Fibroblast of skin of left biceps (primary cell): ENCODE measurements at regions not wholly inside any gene's neighbourhood (a gene's known extent, or its start where the extent isn't known, plus 50 kb on each side); places are given as distances from the start of the nearest gene placed in this dataset.

ENCODE experiments used
- DNase-seq, 2 experiments: peaks; one replicate each; pipeline ENCODE4 v3.0.0-alpha.2; 2013; ENCODE audit warnings: low read depth in 2 of 2

GRCh38 chr4:61094854-61095598, 105.1 kb upstream of the ADGRL3 start:
- DNase-seq: no peak

- no peak for DNase-seq
These were observed 71.4 kb upstream of the ADGRL3 start for GRCh38 chr4:61128682-61129081.

GRCh38 chr4:61129971-61130370, 70.2 kb upstream of the ADGRL3 start:
- DNase-seq: no peak

GRCh38 chr4:61143461-61143860, 56.7 kb upstream of the ADGRL3 start:
- DNase-seq: no peak

- no peak for DNase-seq
These were observed 50.8 kb upstream of the ADGRL3 start for GRCh38 chr4:61149278-61149677.
